DMS53 (cell line): ENCODE measurements at regions not wholly inside any gene's neighbourhood (a gene's known extent, or its start where the extent isn't known, plus 50 kb on each side); places are given as distances from the start of the nearest gene placed in this dataset.
"Not testable (repeated sequence)": the region's sequence is repeated elsewhere in the genome, so short reads cannot be mapped to it uniquely, and the experiment has no call there.

ENCODE experiments used
- DNase-seq: peaks from one replicate; lab custom pipeline; 2025; lab: John Stamatoyannopoulos, UW

GRCh38 chr10:84632866-84633265 lies 304.5 kb downstream of the CCSER2 start:
- DNase-seq = no peak

- DNase-seq = no peak
These were observed 306.2 kb downstream of the CCSER2 start for GRCh38 chr10:84634636-84635035.

GRCh38 chr10:84650628-84651027 lies 322.2 kb downstream of the CCSER2 start:
- not testable (repeated sequence) for DNase-seq

GRCh38 chr10:84654671-84655070 lies 326.3 kb downstream of the CCSER2 start:
- DNase-seq = peak; percentile 68

GRCh38 chr10:84659027-84659426 lies 330.6 kb downstream of the CCSER2 start:
- peak; percentile 55 for DNase-seq

GRCh38 chr10:84659497-84660439 lies 331.4 kb downstream of the CCSER2 start:
- DNase-seq = no peak

- no peak for DNase-seq
These were observed 332.2 kb downstream of the CCSER2 start for GRCh38 chr10:84660450-84661159.

GRCh38 chr10:84665211-84665610 lies 336.8 kb downstream of the CCSER2 start:
- DNase-seq = no peak

GRCh38 chr10:84665883-84666463 lies 337.6 kb downstream of the CCSER2 start:
- peak; percentile 75 for DNase-seq

GRCh38 chr10:84668186-84668763 lies 339.9 kb downstream of the CCSER2 start:
- peak; percentile 31 for DNase-seq

- DNase-seq = no peak
These were observed 346.7 kb downstream of the CCSER2 start for GRCh38 chr10:84675060-84675459.

GRCh38 chr10:84676536-84676935 lies 348.1 kb downstream of the CCSER2 start:
- no peak for DNase-seq

- DNase-seq = no peak
These were observed 353.4 kb downstream of the CCSER2 start for GRCh38 chr10:84681781-84682180.

- DNase-seq = no peak
These were observed 355.2 kb downstream of the CCSER2 start for GRCh38 chr10:84683550-84683949.

- DNase-seq = no peak
These were observed 355.8 kb downstream of the CCSER2 start for GRCh38 chr10:84683980-84684740.

- no peak for DNase-seq
These were observed 356.8 kb downstream of the CCSER2 start for GRCh38 chr10:84685047-84685660.

GRCh38 chr10:84693006-84693405 lies 364.6 kb downstream of the CCSER2 start:
- peak; percentile 8 for DNase-seq

- no peak for DNase-seq
These were observed 367.5 kb downstream of the CCSER2 start for GRCh38 chr10:84695902-84696301.

- peak; percentile 34 for DNase-seq
These were observed 368.2 kb downstream of the CCSER2 start for GRCh38 chr10:84696610-84697009.

GRCh38 chr10:84698989-84699388 lies 370.6 kb downstream of the CCSER2 start:
- DNase-seq = no peak
